OCI-LY7 (cell line): ENCODE measurements at regions not wholly inside any gene's neighbourhood (a gene's known extent, or its start where the extent isn't known, plus 50 kb on each side); places are given as distances from the start of the nearest gene placed in this dataset.

ENCODE experiments used
- BruUV-seq: library from RNA; stranded (reverse); fragments of 400-500 nt; replicated peaks from 2 replicates; lab custom pipeline; 2021; lab: Mats Ljungman, UMichigan
- CTCF ChIA-PET: fragments of 300-600 bp; sonication (Branson Sonifier 250); formaldehyde crosslinking; loops from one replicate; lab custom pipeline; 2022; ENCODE audit warnings: antibody characterized with exemption; ENCODE audit not compliant: unreplicated experiment; lab: Charles Lee
- POLR2A ChIA-PET: fragments of 300-600 bp; sonication (Branson Sonifier 250); formaldehyde crosslinking; loops from one replicate; lab custom pipeline; 2022; ENCODE audit warnings: antibody characterized with exemption; lab: Charles Lee
- DNase-seq: peaks from one replicate; pipeline ENCODE4 v3.0.0-alpha.2; 2015; ENCODE audit warnings: low spot score
- H2AFZ ChIP-seq: fragments of 200-600 bp; sonication (generic), shearing (Covaris generic); 2 replicates; pipeline ENCODE4 v1.6.1; 2014; ENCODE audit warnings: mild to moderate bottlenecking, antibody characterized with exemption, low read length, moderate library complexity
- H3K27ac ChIP-seq: fragments of 200-600 bp; sonication (generic); 2 replicates; pipeline ENCODE4 v1.5.1; 2014; ENCODE audit warnings: mixed run types, low read depth, mild to moderate bottlenecking, moderate library complexity, low read length, inconsistent platforms; ENCODE audit not compliant: poor library complexity, severe bottlenecking
- H3K36me3 ChIP-seq: fragments of 200-600 bp; sonication (generic); 2 replicates; pipeline ENCODE4 v1.6.1; 2014; ENCODE audit warnings: mild to moderate bottlenecking, antibody characterized with exemption, low read length, moderate library complexity, mixed read lengths; ENCODE audit not compliant: insufficient read depth
- H3K4me1 ChIP-seq: fragments of 200-600 bp; sonication (generic); 2 replicates; pipeline ENCODE4 v1.5.1; 2014; ENCODE audit warnings: mild to moderate bottlenecking, low read length; ENCODE audit not compliant: insufficient read depth, poor library complexity, severe bottlenecking
- H3K4me2 ChIP-seq: fragments of 200-600 bp; sonication (generic); 2 replicates; pipeline ENCODE4 v1.6.1; 2014; ENCODE audit warnings: mild to moderate bottlenecking, low read length
- H3K4me3 ChIP-seq: fragments of 200-600 bp; sonication (generic); 2 replicates; pipeline ENCODE4 v1.5.1; 2014; ENCODE audit warnings: mild to moderate bottlenecking, low read depth, low read length; ENCODE audit not compliant: poor library complexity, severe bottlenecking
- H3K79me2 ChIP-seq: fragments of 200-600 bp; sonication (generic); 2 replicates; pipeline ENCODE4 v1.6.1; 2016; ENCODE audit warnings: low read depth, mild to moderate bottlenecking, low read length, moderate library complexity, mixed read lengths; ENCODE audit not compliant: insufficient read depth
- H3K9me2 ChIP-seq: fragments of 200-600 bp; sonication (generic); 2 replicates; pipeline ENCODE4 v1.6.1; 2016; ENCODE audit warnings: mild to moderate bottlenecking, low read length, mixed read lengths; ENCODE audit not compliant: insufficient read depth
- H3K9me3 ChIP-seq: fragments of 200-600 bp; sonication (generic); 2 replicates; pipeline ENCODE4 v1.6.1; 2014; ENCODE audit warnings: mild to moderate bottlenecking, mixed run types, low read length, mixed read lengths
- H4K20me1 ChIP-seq: fragments of 200-600 bp; sonication (generic); 2 replicates; pipeline ENCODE4 v1.6.1; 2014; ENCODE audit warnings: mild to moderate bottlenecking, antibody characterized with exemption, low read length, moderate library complexity, mixed read lengths; ENCODE audit not compliant: insufficient read depth
- CTCF ChIP-seq: fragments of 200-600 bp; sonication (generic); conservative IDR thresholded peaks from 2 replicates; pipeline ENCODE4 v1.5.1; 2014; ENCODE audit warnings: mild to moderate bottlenecking, antibody characterized with exemption, low read length, moderate library complexity, mixed read lengths
- EZH2phosphoT487 ChIP-seq: fragments of 200-600 bp; sonication (generic); IDR thresholded peaks from 2 replicates; pipeline ENCODE4 v1.6.1; 2018; ENCODE audit warnings: low read depth, borderline replicate concordance, mild to moderate bottlenecking, mixed run types, antibody characterized with exemption, low read length, moderate library complexity, mixed read lengths
- intact Hi-C: fragments of 100-400 bp; cut with micrococcal nuclease; formaldehyde crosslinking; loops from one replicate; pipeline ENCODE4 v1.10.0; 2022; ENCODE audit not compliant: unreplicated experiment

- CTCF ChIA-PET: no interaction called here
- Histone ChIP-seq H3K4me1 (no peaks in the 10 kb centered on the region), H4K20me1 (no peaks in the 10 kb centered on the region; the same call in 1 of the 2 replicates), H3K4me2 (no peak overlapping the region), H3K9me2 (no peaks in the 10 kb centered on the region), H3K9me3 (no peaks in the 10 kb centered on the region), H3K36me3 (no peaks in the 10 kb centered on the region), H3K4me3 (no peak overlapping the region), H3K79me2 (no peaks in the 10 kb centered on the region), H3K27ac (no peak overlapping the region), H2AFZ (no peak overlapping the region)
- DNase-seq: no peak
- intact Hi-C loops: no loop called here
- POLR2A ChIA-PET: no interaction called here
- TF ChIP-seq CTCF: no peak
- TF ChIP-seq EZH2phosphoT487: no peak
- no TSS peak for BruUV-seq
These were observed 69.7 kb upstream of the EDNRB start for GRCh38 chr13:77988355-77988754.

GRCh38 chr13:77986713-77987112 is 68.1 kb upstream of the EDNRB start:
- Histone ChIP-seq H3K4me2 (no peak overlapping the region), H2AFZ (no peak overlapping the region), H3K4me1 (no peaks in the 10 kb centered on the region), H3K9me3 (no peaks in the 10 kb centered on the region), H3K36me3 (no peaks in the 10 kb centered on the region), H3K79me2 (no peaks in the 10 kb centered on the region), H3K27ac (no peak overlapping the region), H4K20me1 (no peaks in the 10 kb centered on the region), H3K9me2 (no peaks in the 10 kb centered on the region), H3K4me3 (no peak overlapping the region)
- no peak for DNase-seq
- intact Hi-C loops: no loop called here
- ChIA-PET CTCF (no interaction called here), POLR2A (no interaction called here)
- no TSS peak for BruUV-seq
- TF ChIP-seq CTCF (no peak), EZH2phosphoT487 (no peak)

DNA sequence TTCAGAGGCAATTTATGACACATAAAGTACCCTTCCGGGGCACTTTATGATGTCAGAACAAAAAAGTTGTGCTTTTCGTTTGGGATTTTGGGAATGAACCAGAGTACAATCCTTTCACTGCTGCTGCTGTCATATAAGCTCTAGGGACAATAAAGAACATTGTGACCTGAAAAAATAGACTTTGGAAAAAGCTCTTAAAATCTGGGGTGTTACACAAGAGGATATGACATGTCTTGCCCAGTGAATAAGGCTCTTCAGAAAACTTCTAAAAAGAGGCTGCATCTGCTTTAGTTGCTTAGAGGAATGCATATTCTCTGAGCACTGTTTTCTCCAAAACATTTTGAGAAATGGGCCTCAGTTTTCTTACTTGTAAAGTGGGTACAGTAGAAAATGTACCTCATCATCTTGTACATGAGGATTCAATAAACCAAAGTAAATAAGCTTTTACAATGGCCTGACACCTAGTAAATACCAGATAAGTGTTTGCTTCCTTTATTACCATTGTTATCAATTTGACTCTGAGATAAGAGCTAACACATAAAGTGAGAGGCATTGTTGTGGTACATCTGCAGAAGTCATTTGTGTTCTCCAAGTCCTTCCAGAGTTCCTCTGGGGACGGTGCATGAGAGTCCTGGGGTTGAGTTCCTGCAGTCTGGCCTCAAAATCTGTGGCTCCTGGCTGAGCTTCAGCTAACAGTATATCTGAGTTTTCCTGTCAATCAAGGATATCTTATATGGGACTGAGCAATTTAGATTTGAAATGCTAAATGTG is 67.4 kb upstream of the EDNRB start:
- BruUV-seq: no TSS peak
- Histone ChIP-seq H3K9me3 (no peaks in the 10 kb centered on the region), H4K20me1 (no peaks in the 10 kb centered on the region), H3K4me1 (no peaks in the 10 kb centered on the region), H3K79me2 (no peaks in the 10 kb centered on the region), H3K4me2 (no peak overlapping the region), H3K4me3 (no peak overlapping the region), H3K9me2 (no peaks in the 10 kb centered on the region), H2AFZ (no peak overlapping the region), H3K36me3 (no peaks in the 10 kb centered on the region), H3K27ac (no peak overlapping the region)
- no peak for TF ChIP-seq CTCF
- no peak for TF ChIP-seq EZH2phosphoT487
- POLR2A ChIA-PET: no interaction called here
- CTCF ChIA-PET: no interaction called here
- intact Hi-C loops: no loop called here
- no peak for DNase-seq
